Heart right ventricle (tissue), 16 donors: ENCODE measurements at regions not wholly inside any gene's neighbourhood (a gene's known extent, or its start where the extent isn't known, plus 50 kb on each side); places are given as distances from the start of the nearest gene placed in this dataset.

ENCODE experiments used
- ATAC-seq, 8 donors: fragments of 200-7000 bp; cut with Tn5 transposase; one replicate each; pipeline ENCODE4 v1.9.1; 2020; ENCODE audit warnings: mild to moderate bottlenecking in 8 of 8, moderate library complexity in 8 of 8, moderate number of reproducible peaks in 1 of 8
- DNase-seq, 2 donors: peaks; one replicate each; pipeline ENCODE4 v3.0.0-alpha.2; 2020
- H3K27ac ChIP-seq, 10 donors: fragments of 200-600 bp; sonication (generic) in 2 of 10; one replicate each; pipeline versions ENCODE4 v1.5.0 to v1.8.0; 2020 to 2022; ENCODE audit warnings: mild to moderate bottlenecking in 3 of 10
- H3K27me3 ChIP-seq, 7 donors: fragments of 200-600 bp; one replicate each; pipeline ENCODE4 v1.8.0; 2021 to 2022; ENCODE audit warnings: mild to moderate bottlenecking in 2 of 7
- H3K36me3 ChIP-seq, 9 donors: fragments of 200-600 bp; sonication (generic) in 1 of 9; one replicate each; pipeline versions ENCODE4 v1.5.0 to v1.8.0; 2020 to 2022; ENCODE audit warnings: mild to moderate bottlenecking in 2 of 9
- H3K4me1 ChIP-seq, 9 donors: fragments of 200-600 bp; sonication (generic) in 1 of 9; one replicate each; pipeline versions ENCODE4 v1.5.0 to v1.8.0; 2020 to 2022; ENCODE audit warnings: mild to moderate bottlenecking in 4 of 9
- H3K4me3 ChIP-seq, 10 donors: fragments of 200-600 bp; sonication (generic) in 2 of 10; one replicate each; pipeline versions ENCODE4 v1.5.0 to v1.8.0; 2020 to 2022; ENCODE audit warnings: mild to moderate bottlenecking in 7 of 10, moderate library complexity in 2 of 10
- H3K9me3 ChIP-seq, 11 donors: fragments of 200-600 bp in 10 of 11; sonication (generic) in 2 of 11; one replicate each; pipeline versions ENCODE4 v1.5.0 to v1.8.0; 2013 to 2022; ENCODE audit warnings: mild to moderate bottlenecking in 2 of 11, control low read depth in 1 of 11, moderate library complexity in 1 of 11
- CTCF ChIP-seq, 9 donors: fragments of 200-600 bp; sonication (generic) in 2 of 9; IDR thresholded peaks; one replicate each; pipeline versions ENCODE4 v1.5.0 to v1.8.0; 2021 to 2022; ENCODE audit warnings: antibody characterized with exemption in 9 of 9, mild to moderate bottlenecking in 5 of 9, moderate library complexity in 1 of 9
- WGBS, 2 donors: extraction: QIAGEN DNeasy Blood & Tissue Kit; methylation state at CpG; one replicate each; pipeline ENCODE4 v1.1.7; 2013; ENCODE audit warnings: inconsistent platforms in 1 of 2; 5-methylcytosine and 5-hydroxymethylcytosine counted together
- intact Hi-C, 10 donors: fragments of 100-400 bp; cut with DNase I; formaldehyde crosslinking; loops; one replicate each; pipeline versions ENCODE4 v1.11.1 to v1.14.2; 2022
- donor health status: Arrhythmogenic right ventricular cardiomyopathy.
- donor health status: ischemic (EF 13 %, LVEDD 7.1; RV severe dilation, severe dysfunction).
- donor health status: healthy with polysubstance abuse.
- donor health status: DM: no; HTN: yes; CAD: no.
- donor health status: DM: no; HTN: no; CAD: no.
- donor health status: ischemic (EF 25% LVEDD 6.9; RV normal size, moderate dysfunction).
- donor health status: ischemic (EF 25% LVEDD 5.7; RV mildly dilated, moderate dysfunction).
- donor health status: healthy.
- donor health status: DM: yes; HTN: yes; CAD: no.
- donor health status: Ischemic cardiomyopathy.
- donor health status: ischemic (EF 35%, LVEDD 5.7; RV mildly dilated, moderate dysfunction).
- donor health status: nonischemic (EF 11% LVEDD 7.7; RV severe dilation, severe dysfunction).
- donor health status: DM: yes; HTN: yes; CAD: no.
- donor health status: PGD.
- donor health status: ischemic (EF 29% LVEDD 5.4; RV normal size, mild dysfunction).
- donor health status: nonischemic (EF 23%, LVEDD 6.1; RV moderate dilation, normal function).

- Histone ChIP-seq H3K27ac (no peak overlapping the region), H3K27me3 (no peaks in the 10 kb centered on the region), H3K4me3 (no peak overlapping the region), H3K9me3 (no peaks in the 10 kb centered on the region), H3K4me1 (no peaks in the 10 kb centered on the region), H3K36me3 (no peaks in the 10 kb centered on the region)
- DNase-seq = no peak
- TF ChIP-seq CTCF (IDR thresholded peaks at IDR 0.05) = no peak
- WGBS, 2 donors = 91 to 98% methylated on average over 1 of the region's 1 CpG
- intact Hi-C loops = no loop called here
- ATAC-seq = no peak
Observed at GRCh38 chr10:83233691-83234090, 905.6 kb upstream of the GHITM start.

- no peak for TF ChIP-seq CTCF (IDR thresholded peaks at IDR 0.05)
- no peaks in the 10 kb centered on the region for H3K27me3 ChIP-seq
- peaks cover 0 to 22% (median 4%) of the 10 kb centered on the region in 11 donors for H3K9me3 ChIP-seq
- DNase-seq (no peak), ATAC-seq (no peak)
- H3K27ac ChIP-seq = no peak overlapping the region
- intact Hi-C loops = no loop called here
- no peaks in the 10 kb centered on the region for H3K36me3 ChIP-seq
- no peaks in the 10 kb centered on the region for H3K4me1 ChIP-seq
- no peak overlapping the region for H3K4me3 ChIP-seq
- WGBS, 2 donors = 69 to 72% methylated on average over 4 of the region's 4 CpGs
Observed at GRCh38 chr10:83248106-83248631, 891.1 kb upstream of the GHITM start.

- no peak for TF ChIP-seq CTCF (IDR thresholded peaks at IDR 0.05)
- no peak overlapping the region for H3K4me3 ChIP-seq
- H3K27me3 ChIP-seq = no peaks in the 10 kb centered on the region
- no peaks in the 10 kb centered on the region for H3K4me1 ChIP-seq
- ATAC-seq (no peak), DNase-seq (no peak)
- no peak overlapping the region for H3K27ac ChIP-seq
- no peaks in the 10 kb centered on the region for H3K36me3 ChIP-seq
- intact Hi-C loops = no loop called here
- peaks cover 0 to 29% (median 10%) of the 10 kb centered on the region in 11 donors for H3K9me3 ChIP-seq
- WGBS, 2 donors = 86 to 95% methylated on average over 1 of the region's 1 CpG
Observed at GRCh38 chr10:83250396-83250795, 888.9 kb upstream of the GHITM start.

GRCh38 chr10:83252169-83252568, 887.1 kb upstream of the GHITM start:
- no peak for ATAC-seq
- H3K36me3 ChIP-seq = no peaks in the 10 kb centered on the region
- no peak overlapping the region for H3K27ac ChIP-seq
- H3K4me1 ChIP-seq = no peaks in the 10 kb centered on the region
- intact Hi-C loops = no loop called here
- TF ChIP-seq CTCF (IDR thresholded peaks at IDR 0.05) = no peak
- no peaks in the 10 kb centered on the region for H3K27me3 ChIP-seq
- H3K9me3 ChIP-seq = peaks cover 0 to 27% (median 10%) of the 10 kb centered on the region in 11 donors
- H3K4me3 ChIP-seq = no peak overlapping the region
- no peak for DNase-seq
- WGBS, 2 donors = 80 to 87% methylated on average over 3 of the region's 3 CpGs
